OCI-LY3 (cell line): ENCODE measurements at regions not wholly inside any gene's neighbourhood (a gene's known extent, or its start where the extent isn't known, plus 50 kb on each side); places are given as distances from the start of the nearest gene placed in this dataset.

Experiments used
- H2AFZ ChIP-seq: fragments of 200-600, 300-600 bp; shearing (Covaris generic); 2 replicates; pipeline ENCODE4 v1.6.0; 2014; ENCODE audit warnings: antibody characterized with exemption, low read depth, low read length
- H3K27ac ChIP-seq: fragments of 200-600, 300-600 bp; sonication (generic); 2 replicates; pipeline ENCODE4 v1.5.1; 2014; ENCODE audit warnings: mild to moderate bottlenecking, low read length, moderate library complexity, mixed read lengths
- H3K27me3 ChIP-seq: fragments of 200-600, 300-600 bp; sonication (generic); 2 replicates; pipeline ENCODE4 v1.6.1; 2014; ENCODE audit warnings: low read depth, low read length, mixed read lengths
- H3K36me3 ChIP-seq: fragments of 200-600, 300-600 bp; sonication (generic); replicated peaks from 2 replicates; pipeline ENCODE3; 2014; ENCODE audit warnings: low read depth, low read length, mixed read lengths
- H3K4me1 ChIP-seq: fragments of 300-600, 200-600 bp; sonication (generic); 2 replicates; pipeline ENCODE4 v1.6.1; 2014; ENCODE audit warnings: low read length, mixed read lengths
- H3K4me2 ChIP-seq: fragments of 200-600, 300-600 bp; sonication (generic); 2 replicates; pipeline ENCODE4 v1.6.1; 2014; ENCODE audit warnings: low read length, mixed read lengths
- H3K4me3 ChIP-seq: fragments of 300-600, 200-600 bp; sonication (generic); 2 replicates; pipeline ENCODE4 v1.5.1; 2014; ENCODE audit warnings: antibody characterized with exemption, mild to moderate bottlenecking, low read length, moderate library complexity
- H3K79me2 ChIP-seq: fragments of 300-600, 200-600 bp; shearing (Covaris generic); 2 replicates; pipeline ENCODE4 v1.6.1; 2014; ENCODE audit warnings: mild to moderate bottlenecking, low read length, mixed read lengths
- H3K9ac ChIP-seq: fragments of 300-600, 200-600 bp; shearing (Covaris generic); 2 replicates; pipeline ENCODE4 v1.6.0; 2014; ENCODE audit warnings: mild to moderate bottlenecking, low read length, moderate library complexity
- H3K9me3 ChIP-seq: fragments of 200-600, 300-600 bp; shearing (Covaris generic); 2 replicates; pipeline ENCODE4 v1.6.1; 2014; ENCODE audit warnings: low read length, mixed read lengths; ENCODE audit not compliant: insufficient read depth
- H4K20me1 ChIP-seq: fragments of 200-600, 300-600 bp; sonication (generic); 2 replicates; pipeline ENCODE4 v1.6.1; 2016; ENCODE audit warnings: low read length, mixed read lengths; ENCODE audit not compliant: insufficient read depth
- EZH2phosphoT487 ChIP-seq: fragments of 200-600 bp; shearing (Covaris generic); IDR thresholded peaks from 2 replicates; pipeline ENCODE4 v1.6.1; 2018; ENCODE audit warnings: antibody characterized with exemption, mixed run types, low read depth
- TF ChIP-seq, protein P1 (sequence below): fragments of 200-600, 300-600 bp; sonication (generic); IDR thresholded peaks from 2 replicates; pipeline ENCODE4 v1.5.1; 2014; ENCODE audit warnings: antibody characterized with exemption, low read length, low read depth

DNA sequence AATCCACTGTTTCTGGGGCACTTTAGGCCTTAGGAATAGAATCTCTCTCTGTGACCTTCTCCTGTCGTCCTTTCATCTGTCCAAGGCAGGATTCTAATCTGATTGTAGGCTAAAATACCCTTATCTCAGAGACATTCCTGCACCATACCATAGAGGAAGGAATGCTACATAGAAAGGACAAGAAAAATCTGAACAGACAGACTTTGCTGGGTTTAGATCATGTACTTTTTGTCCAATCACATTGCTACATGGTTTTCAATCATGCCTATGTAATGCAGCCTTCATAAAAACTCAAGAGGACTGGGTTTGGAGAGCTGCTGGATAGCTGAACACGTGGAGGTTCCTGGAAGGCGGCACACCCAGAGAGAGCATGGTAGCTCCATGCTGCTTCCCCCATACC is 378.5 kb upstream of the SEMA6D start:
- no peak overlapping the region for H2AFZ ChIP-seq
- no peak overlapping the region for H3K4me2 ChIP-seq
- H3K4me3 ChIP-seq, result no peak overlapping the region
- TF ChIP-seq, protein P1, sequence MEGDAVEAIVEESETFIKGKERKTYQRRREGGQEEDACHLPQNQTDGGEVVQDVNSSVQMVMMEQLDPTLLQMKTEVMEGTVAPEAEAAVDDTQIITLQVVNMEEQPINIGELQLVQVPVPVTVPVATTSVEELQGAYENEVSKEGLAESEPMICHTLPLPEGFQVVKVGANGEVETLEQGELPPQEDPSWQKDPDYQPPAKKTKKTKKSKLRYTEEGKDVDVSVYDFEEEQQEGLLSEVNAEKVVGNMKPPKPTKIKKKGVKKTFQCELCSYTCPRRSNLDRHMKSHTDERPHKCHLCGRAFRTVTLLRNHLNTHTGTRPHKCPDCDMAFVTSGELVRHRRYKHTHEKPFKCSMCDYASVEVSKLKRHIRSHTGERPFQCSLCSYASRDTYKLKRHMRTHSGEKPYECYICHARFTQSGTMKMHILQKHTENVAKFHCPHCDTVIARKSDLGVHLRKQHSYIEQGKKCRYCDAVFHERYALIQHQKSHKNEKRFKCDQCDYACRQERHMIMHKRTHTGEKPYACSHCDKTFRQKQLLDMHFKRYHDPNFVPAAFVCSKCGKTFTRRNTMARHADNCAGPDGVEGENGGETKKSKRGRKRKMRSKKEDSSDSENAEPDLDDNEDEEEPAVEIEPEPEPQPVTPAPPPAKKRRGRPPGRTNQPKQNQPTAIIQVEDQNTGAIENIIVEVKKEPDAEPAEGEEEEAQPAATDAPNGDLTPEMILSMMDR, result no peak
- TF ChIP-seq EZH2phosphoT487, result no peak
- no peaks in the 10 kb centered on the region for H3K4me1 ChIP-seq
- no peak overlapping the region for H3K27ac ChIP-seq
- H3K36me3 ChIP-seq, result no peaks in the 10 kb centered on the region
- no peaks in the 10 kb centered on the region for H3K27me3 ChIP-seq
- no peaks in the 10 kb centered on the region for H3K9me3 ChIP-seq
- H3K9ac ChIP-seq, result no peak overlapping the region
- no peaks in the 10 kb centered on the region for H3K79me2 ChIP-seq
- H4K20me1 ChIP-seq, result no peaks in the 10 kb centered on the region

DNA sequence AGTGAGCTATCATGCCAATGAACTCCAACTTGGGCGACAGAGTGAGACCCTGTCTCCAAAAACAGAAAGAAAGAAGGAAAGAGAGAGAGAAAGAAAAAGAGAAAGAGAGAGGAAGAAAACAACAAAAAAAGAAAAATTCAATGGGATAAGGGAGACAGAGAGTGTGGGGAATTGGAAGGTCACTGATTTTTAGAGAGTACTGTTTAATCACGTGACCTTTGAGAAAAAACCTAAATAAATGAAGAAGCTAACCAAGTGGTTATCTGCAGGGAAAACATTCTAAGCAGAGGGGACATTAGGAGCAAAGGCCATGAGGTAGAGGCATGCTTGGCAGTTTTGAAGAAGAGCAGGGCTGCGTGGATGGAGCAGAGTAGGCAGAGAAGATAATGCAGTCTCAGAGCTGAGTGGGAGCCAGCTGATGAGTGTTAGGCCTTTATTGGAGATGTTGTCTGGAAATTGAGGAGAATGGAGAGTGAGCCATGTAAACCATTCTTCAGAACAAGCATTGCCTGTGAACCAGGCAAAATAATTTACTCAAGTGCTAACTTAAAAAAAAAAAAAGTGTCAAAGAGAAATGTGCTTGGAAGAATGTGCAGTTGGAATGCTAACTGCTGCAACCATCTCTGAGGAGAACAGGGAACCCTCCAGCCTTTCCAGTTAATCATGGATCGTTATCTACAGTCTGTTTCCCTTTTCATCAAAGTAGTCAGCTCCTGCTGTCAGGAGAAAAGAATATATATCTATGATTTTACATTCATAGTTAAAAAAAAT is 377.3 kb upstream of the SEMA6D start:
- no peak overlapping the region for H3K9ac ChIP-seq
- no peaks in the 10 kb centered on the region for H3K79me2 ChIP-seq
- no peaks in the 10 kb centered on the region for H3K9me3 ChIP-seq
- H3K27ac ChIP-seq, result no peak overlapping the region
- H3K36me3 ChIP-seq, result no peaks in the 10 kb centered on the region
- H3K4me3 ChIP-seq, result no peak overlapping the region
- no peaks in the 10 kb centered on the region for H3K4me1 ChIP-seq
- no peak overlapping the region for H2AFZ ChIP-seq
- no peaks in the 10 kb centered on the region for H3K27me3 ChIP-seq
- no peak overlapping the region for H3K4me2 ChIP-seq
- TF ChIP-seq EZH2phosphoT487, result no peak
- TF ChIP-seq, protein P1, result no peak
- no peaks in the 10 kb centered on the region for H4K20me1 ChIP-seq

DNA sequence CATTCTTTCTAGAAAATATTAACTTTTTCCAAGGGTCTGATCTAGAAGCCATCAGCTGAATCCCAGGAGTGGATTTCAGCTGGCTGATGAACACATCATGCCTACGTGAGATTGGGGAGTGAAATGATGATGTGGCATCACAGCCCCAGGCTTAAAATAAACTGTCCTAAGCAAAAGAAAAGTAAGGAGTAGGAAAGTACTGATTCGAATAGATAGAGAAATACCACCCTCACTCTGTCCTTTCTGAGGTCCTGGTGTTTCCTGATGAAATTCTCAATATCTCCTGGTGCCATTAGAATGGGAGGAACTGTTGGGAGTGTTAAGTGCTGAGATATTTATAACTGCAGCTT is 376.8 kb upstream of the SEMA6D start:
- H4K20me1 ChIP-seq, result no peaks in the 10 kb centered on the region
- no peaks in the 10 kb centered on the region for H3K36me3 ChIP-seq
- H3K4me3 ChIP-seq, result no peak overlapping the region
- H3K79me2 ChIP-seq, result no peaks in the 10 kb centered on the region
- H3K9ac ChIP-seq, result no peak overlapping the region
- no peaks in the 10 kb centered on the region for H3K9me3 ChIP-seq
- TF ChIP-seq, protein P1, result no peak
- TF ChIP-seq EZH2phosphoT487, result no peak
- no peak overlapping the region for H3K4me2 ChIP-seq
- no peak overlapping the region for H3K27ac ChIP-seq
- no peaks in the 10 kb centered on the region for H3K27me3 ChIP-seq
- no peak overlapping the region for H2AFZ ChIP-seq
- no peaks in the 10 kb centered on the region for H3K4me1 ChIP-seq

DNA sequence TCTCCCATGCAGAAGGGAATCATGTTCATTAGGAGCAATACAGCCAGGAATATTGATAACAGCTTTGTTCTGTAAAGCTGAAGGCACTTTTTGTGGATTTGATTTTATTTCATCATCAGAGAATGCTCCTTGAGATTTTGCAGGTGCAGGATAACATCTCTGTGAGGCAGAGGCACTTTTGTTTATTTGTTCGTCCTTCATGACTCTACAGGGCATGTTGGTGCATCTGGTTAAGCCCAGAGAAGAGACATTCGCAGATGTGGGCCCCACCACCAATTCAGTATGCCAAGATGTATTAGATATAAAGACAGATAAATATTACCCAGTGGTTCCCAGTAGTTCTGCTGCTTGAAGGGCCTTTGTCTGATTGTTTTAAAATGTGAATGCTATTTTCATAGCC is 368.1 kb upstream of the SEMA6D start:
- Histone ChIP-seq H3K4me1 (no peaks in the 10 kb centered on the region), H3K27ac (no peak overlapping the region), H3K27me3 (no peaks in the 10 kb centered on the region), H3K79me2 (no peaks in the 10 kb centered on the region), H3K4me2 (no peak overlapping the region), H4K20me1 (no peaks in the 10 kb centered on the region), H2AFZ (no peak overlapping the region), H3K9me3 (no peaks in the 10 kb centered on the region), H3K4me3 (no peak overlapping the region), H3K36me3 (no peaks in the 10 kb centered on the region), H3K9ac (no peak overlapping the region)
- no peak for TF ChIP-seq EZH2phosphoT487
- TF ChIP-seq, protein P1, result no peak
